ENCODE measurements at regions not wholly inside any gene's neighbourhood (a gene's known extent, or its start where the extent isn't known, plus 50 kb on each side); places are given as distances from the start of the nearest gene placed in this dataset.
"Not testable (repeated sequence)": the region's sequence is repeated elsewhere in the genome, so short reads cannot be mapped to it uniquely, and the experiment has no call there.

- Histone ChIP-seq H3K27me3 (no peaks in the 10 kb centered on the region), H3K4me3 (no peak overlapping the region), H3K36me3 (no peaks in the 10 kb centered on the region), H3K27ac (no peak overlapping the region), H3K9me3 (peaks cover 0 to 20% (median 5%) of the 10 kb centered on the region in 4 donors), H3K4me1 (no peaks in the 10 kb centered on the region)
- TF ChIP-seq POLR2AphosphoS5 (IDR thresholded peaks at IDR 0.05) (no peak), CTCF (IDR thresholded peaks at IDR 0.05) (no peak), POLR2A (IDR thresholded peaks at IDR 0.05) (no peak), EP300 (IDR thresholded peaks at IDR 0.05) (no peak)
- WGBS, 2 donors, result 67 to 69% methylated on average over 28 to 32 of the region's 33 CpGs
- DNase-seq, result peak in 1 of 2 donors; percentile 60
- no peak for ATAC-seq (ENCODE audit: low FRiP score in 2 of 2)
Measured at GRCh38 chr16:35795361-35796029, 2336.1 kb downstream of the TP53TG3F start.

- Histone ChIP-seq H3K36me3 (no peaks in the 10 kb centered on the region), H3K27ac (no peak overlapping the region), H3K9me3 (peaks cover 0 to 10% (median 4%) of the 10 kb centered on the region in 4 donors), H3K4me3 (no peak overlapping the region), H3K27me3 (no peaks in the 10 kb centered on the region), H3K4me1 (no peaks in the 10 kb centered on the region)
- ATAC-seq (ENCODE audit: low FRiP score in 2 of 2) (no peak), DNase-seq (no peak)
- WGBS, 2 donors, result 57 to 66% methylated on average over 3 of the region's 3 CpGs
- no peak for TF ChIP-seq POLR2A (IDR thresholded peaks at IDR 0.05)
- no peak for TF ChIP-seq EP300 (IDR thresholded peaks at IDR 0.05)
- TF ChIP-seq POLR2AphosphoS5 (IDR thresholded peaks at IDR 0.05), result no peak
Measured at GRCh38 chr16:35797811-35798210, 2338.4 kb downstream of the TP53TG3F start.

GRCh38 chr16:35798885-35799426 is 2339.5 kb downstream of the TP53TG3F start:
- Histone ChIP-seq H3K4me3 (no peak overlapping the region), H3K27ac (no peak overlapping the region), H3K9me3 (peaks cover 0 to 10% (median 1%) of the 10 kb centered on the region in 4 donors), H3K4me1 (no peaks in the 10 kb centered on the region), H3K36me3 (no peaks in the 10 kb centered on the region), H3K27me3 (no peaks in the 10 kb centered on the region)
- ATAC-seq (ENCODE audit: low FRiP score in 2 of 2) (peak in 1 of 2 donors; percentile 53), DNase-seq (peak in 1 of 2 donors; percentile 33)
- no peak for TF ChIP-seq POLR2AphosphoS5 (IDR thresholded peaks at IDR 0.05)
- TF ChIP-seq EP300 (IDR thresholded peaks at IDR 0.05), result no peak
- no peak for TF ChIP-seq POLR2A (IDR thresholded peaks at IDR 0.05)
- TF ChIP-seq CTCF (IDR thresholded peaks at IDR 0.05), result no peak
- 61 to 62% methylated on average over 11 of the region's 11 CpGs for WGBS, 2 donors

GRCh38 chr16:35804465-35804864 is 2345.1 kb downstream of the TP53TG3F start:
- not testable (repeated sequence) for ATAC-seq (ENCODE audit: low FRiP score in 2 of 2); H3K27ac ChIP-seq; H3K9me3 ChIP-seq; H3K4me1 ChIP-seq; H3K27me3 ChIP-seq; H3K4me3 ChIP-seq; DNase-seq; H3K36me3 ChIP-seq

GRCh38 chr16:35823342-35823741 is 2363.9 kb downstream of the TP53TG3F start:
- DNase-seq (no peak), ATAC-seq (ENCODE audit: low FRiP score in 2 of 2) (no peak)
- Histone ChIP-seq H3K4me1 (no peaks in the 10 kb centered on the region), H3K4me3 (no peak overlapping the region), H3K27me3 (no peaks in the 10 kb centered on the region), H3K36me3 (no peaks in the 10 kb centered on the region), H3K27ac (no peak overlapping the region), H3K9me3 (peaks cover 0 to 9% (median 0%) of the 10 kb centered on the region in 4 donors)
- no peak for TF ChIP-seq EP300 (IDR thresholded peaks at IDR 0.05)
- TF ChIP-seq POLR2A (IDR thresholded peaks at IDR 0.05), result no peak
- no peak for TF ChIP-seq POLR2AphosphoS5 (IDR thresholded peaks at IDR 0.05)
- no peak for TF ChIP-seq CTCF (IDR thresholded peaks at IDR 0.05)

- no peak for DNase-seq
- H3K27me3 ChIP-seq, result no peaks in the 10 kb centered on the region
- no peak overlapping the region for H3K27ac ChIP-seq
- H3K4me3 ChIP-seq, result no peak overlapping the region
- no peaks in the 10 kb centered on the region for H3K36me3 ChIP-seq
- H3K9me3 ChIP-seq, result no peaks in the 10 kb centered on the region
- ATAC-seq (ENCODE audit: low FRiP score in 2 of 2), result no peak
- TF ChIP-seq CTCF (IDR thresholded peaks at IDR 0.05), result no peak
- TF ChIP-seq POLR2AphosphoS5 (IDR thresholded peaks at IDR 0.05), result no peak
- TF ChIP-seq EP300 (IDR thresholded peaks at IDR 0.05), result no peak
- TF ChIP-seq POLR2A (IDR thresholded peaks at IDR 0.05), result no peak
- WGBS, 2 donors, result 35 to 40% methylated on average over 3 of the region's 3 CpGs
- H3K4me1 ChIP-seq, result no peaks in the 10 kb centered on the region
Measured at GRCh38 chr16:35841632-35842031, 2382.2 kb downstream of the TP53TG3F start.
